ENCODE measurements at regions not wholly inside any gene's neighbourhood (a gene's known extent, or its start where the extent isn't known, plus 50 kb on each side); places are given as distances from the start of the nearest gene placed in this dataset.

- DNase-seq (no peak), ATAC-seq (replicated peaks in 1 of 4) (no peak)
- Mint-ChIP-seq H3K4me1 (no peaks in the 10 kb centered on the region), H3K4me3 (no peak overlapping the region), H3K27ac (no peak overlapping the region), H3K9me3 (peaks cover 0 to 33% (median 19%) of the 10 kb centered on the region in 3 donors), H3K27me3 (no peaks in the 10 kb centered on the region), H3K36me3 (no peaks in the 10 kb centered on the region)
- no peaks in the 10 kb centered on the region for H3K4me1 ChIP-seq (ENCODE audit: control insufficient read depth in 1 of 2, extremely low read depth in 1 of 2, insufficient read depth in 2 of 2, low read length in 2 of 2)
- no peaks in the 10 kb centered on the region for H3K9me3 ChIP-seq
- no peaks in the 10 kb centered on the region for H3K27me3 ChIP-seq (replicated peaks in 1 of 2; ENCODE audit: control insufficient read depth in 2 of 2, extremely low read depth in 1 of 2, insufficient read depth in 2 of 2, low read length in 1 of 2)
- WGBS (ENCODE audit: insufficient coverage), result 75% methylated on average over 2 of the region's 4 CpGs
- no peak overlapping the region for H3K27ac ChIP-seq (ENCODE audit: low read length)
- H3K36me3 ChIP-seq (ENCODE audit: control insufficient read depth in 2 of 2, extremely low read depth in 1 of 2, insufficient read depth in 1 of 2, low read length in 1 of 2), result no peaks in the 10 kb centered on the region
- no peak overlapping the region for H3K4me3 ChIP-seq (ENCODE audit: control insufficient read depth in 1 of 2, extremely low read depth in 1 of 2, low read length in 1 of 2)
- ChIA-PET CTCF (no interaction called here), POLR2A (no interaction called here)
These were observed 626.4 kb upstream of the NUDT12 start for GRCh38 chr5:104189031-104189430.

GRCh38 chr5:104187656-104188055, 625.1 kb upstream of the NUDT12 start:
- Histone ChIP-seq H3K9me3 (no peaks in the 10 kb centered on the region), H3K4me1 (ENCODE audit: control insufficient read depth in 1 of 2, extremely low read depth in 1 of 2, insufficient read depth in 2 of 2, low read length in 2 of 2) (no peaks in the 10 kb centered on the region), H3K4me3 (ENCODE audit: control insufficient read depth in 1 of 2, extremely low read depth in 1 of 2, low read length in 1 of 2) (no peak overlapping the region), H3K27ac (ENCODE audit: low read length) (no peak overlapping the region), H3K27me3 (replicated peaks in 1 of 2; ENCODE audit: control insufficient read depth in 2 of 2, extremely low read depth in 1 of 2, insufficient read depth in 2 of 2, low read length in 1 of 2) (no peaks in the 10 kb centered on the region), H3K36me3 (ENCODE audit: control insufficient read depth in 2 of 2, extremely low read depth in 1 of 2, insufficient read depth in 1 of 2, low read length in 1 of 2) (no peaks in the 10 kb centered on the region)
- Mint-ChIP-seq H3K9me3 (peaks cover 3 to 32% (median 19%) of the 10 kb centered on the region in 3 donors), H3K4me1 (no peaks in the 10 kb centered on the region), H3K27ac (no peak overlapping the region), H3K27me3 (no peaks in the 10 kb centered on the region), H3K4me3 (no peak overlapping the region), H3K36me3 (no peaks in the 10 kb centered on the region)
- no peak for ATAC-seq (replicated peaks in 1 of 4)
- no peak for DNase-seq
- ChIA-PET CTCF (no interaction called here), POLR2A (no interaction called here)
- WGBS (ENCODE audit: insufficient coverage), result 86% methylated on average over 1 of the region's 2 CpGs

DNA sequence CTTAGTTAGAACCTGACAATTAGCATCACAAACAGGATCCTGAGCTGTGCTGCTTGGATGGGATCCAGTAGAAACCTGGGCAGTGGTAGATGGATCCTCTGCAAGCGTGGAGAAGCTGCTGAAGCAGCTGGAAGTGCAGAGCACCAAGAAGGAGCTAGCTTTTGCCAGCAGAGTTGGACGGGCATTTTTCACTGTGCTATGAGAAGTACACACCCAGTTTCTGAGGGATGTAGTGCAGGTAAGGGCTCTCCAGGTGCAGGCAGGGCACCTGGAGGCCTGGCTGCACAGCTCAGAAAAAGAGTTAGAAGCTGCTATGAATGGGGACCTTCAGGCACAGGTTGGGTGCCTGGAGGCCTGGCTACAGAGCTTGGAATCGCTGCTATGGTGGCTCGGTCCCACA, 623.9 kb upstream of the NUDT12 start:
- CTCF ChIA-PET, result no interaction called here
- Histone ChIP-seq H3K27me3 (replicated peaks in 1 of 2; ENCODE audit: control insufficient read depth in 2 of 2, extremely low read depth in 1 of 2, insufficient read depth in 2 of 2, low read length in 1 of 2) (no peaks in the 10 kb centered on the region), H3K4me1 (ENCODE audit: control insufficient read depth in 1 of 2, extremely low read depth in 1 of 2, insufficient read depth in 2 of 2, low read length in 2 of 2) (no peaks in the 10 kb centered on the region), H3K4me3 (ENCODE audit: control insufficient read depth in 1 of 2, extremely low read depth in 1 of 2, low read length in 1 of 2) (no peak overlapping the region), H3K36me3 (ENCODE audit: control insufficient read depth in 2 of 2, extremely low read depth in 1 of 2, insufficient read depth in 1 of 2, low read length in 1 of 2) (no peaks in the 10 kb centered on the region), H3K9me3 (no peaks in the 10 kb centered on the region), H3K27ac (ENCODE audit: low read length) (no peak overlapping the region)
- no peaks in the 10 kb centered on the region for H3K4me1 Mint-ChIP-seq
- H3K9me3 Mint-ChIP-seq, result peaks cover 4 to 30% (median 19%) of the 10 kb centered on the region in 3 donors
- no peak for DNase-seq
- POLR2A ChIA-PET, result no interaction called here
- WGBS (ENCODE audit: insufficient coverage), result 65% methylated on average over 2 of the region's 4 CpGs
- no peak overlapping the region for H3K27ac Mint-ChIP-seq
- no peaks in the 10 kb centered on the region for H3K27me3 Mint-ChIP-seq
- ATAC-seq (replicated peaks in 1 of 4), result no peak
- no peaks in the 10 kb centered on the region for H3K36me3 Mint-ChIP-seq
- H3K4me3 Mint-ChIP-seq, result no peak overlapping the region

GRCh38 chr5:104186100-104186499, 623.5 kb upstream of the NUDT12 start:
- H3K27me3 Mint-ChIP-seq, result no peaks in the 10 kb centered on the region
- no peaks in the 10 kb centered on the region for H3K27me3 ChIP-seq (replicated peaks in 1 of 2; ENCODE audit: control insufficient read depth in 2 of 2, extremely low read depth in 1 of 2, insufficient read depth in 2 of 2, low read length in 1 of 2)
- H3K9me3 Mint-ChIP-seq, result peaks cover 8 to 34% (median 20%) of the 10 kb centered on the region in 3 donors
- CTCF ChIA-PET, result no interaction called here
- H3K36me3 Mint-ChIP-seq, result no peaks in the 10 kb centered on the region
- H3K4me1 Mint-ChIP-seq, result no peaks in the 10 kb centered on the region
- no peaks in the 10 kb centered on the region for H3K4me1 ChIP-seq (ENCODE audit: control insufficient read depth in 1 of 2, extremely low read depth in 1 of 2, insufficient read depth in 2 of 2, low read length in 2 of 2)
- H3K27ac ChIP-seq (ENCODE audit: low read length), result no peak overlapping the region
- H3K9me3 ChIP-seq, result no peaks in the 10 kb centered on the region
- DNase-seq (peak in 2 of 35 experiments; percentile 0 to 15), ATAC-seq (replicated peaks in 1 of 4) (no peak)
- H3K36me3 ChIP-seq (ENCODE audit: control insufficient read depth in 2 of 2, extremely low read depth in 1 of 2, insufficient read depth in 1 of 2, low read length in 1 of 2), result no peaks in the 10 kb centered on the region
- no peak overlapping the region for H3K27ac Mint-ChIP-seq
- H3K4me3 Mint-ChIP-seq, result no peak overlapping the region
- H3K4me3 ChIP-seq (ENCODE audit: control insufficient read depth in 1 of 2, extremely low read depth in 1 of 2, low read length in 1 of 2), result no peak overlapping the region
- POLR2A ChIA-PET, result no interaction called here
- 95% methylated on average over 7 of the region's 7 CpGs for WGBS (ENCODE audit: insufficient coverage)

DNA sequence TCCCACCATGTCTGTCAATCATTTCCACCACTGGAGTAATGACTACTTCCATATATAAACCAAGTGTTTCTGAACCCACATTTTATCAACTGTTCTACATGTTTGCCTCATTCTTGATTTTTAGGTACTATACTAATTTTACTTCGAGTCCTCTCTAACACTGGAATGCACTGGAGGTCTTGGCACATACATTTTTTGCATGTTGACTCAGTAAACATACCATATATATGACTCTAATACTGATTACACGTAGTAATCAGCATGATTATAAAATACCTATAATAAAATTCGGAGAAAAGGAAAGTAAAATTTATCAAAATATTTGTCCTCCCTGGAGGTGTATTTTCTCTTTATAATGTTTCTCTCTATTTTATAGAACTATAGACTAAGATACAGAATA, 621.7 kb upstream of the NUDT12 start:
- no peak overlapping the region for H3K4me3 Mint-ChIP-seq
- no peaks in the 10 kb centered on the region for H3K4me1 Mint-ChIP-seq

GRCh38 chr5:104178829-104179456, 616.4 kb upstream of the NUDT12 start:
- Mint-ChIP-seq H3K4me3 (no peak overlapping the region), H3K27me3 (no peaks in the 10 kb centered on the region), H3K27ac (no peak overlapping the region), H3K36me3 (no peaks in the 10 kb centered on the region), H3K9me3 (peaks cover 18 to 26% (median 24%) of the 10 kb centered on the region in 3 donors), H3K4me1 (no peaks in the 10 kb centered on the region)
- no peak overlapping the region for H3K27ac ChIP-seq (ENCODE audit: low read length)
- ChIA-PET CTCF (no interaction called here), POLR2A (interaction anchor here in 1 of 2 donors (0.6 kb wide), 1 partner anchor 14 kb away, joined by 3 read pairs; no protein-coding TSS in a partner anchor)
- no peaks in the 10 kb centered on the region for H3K36me3 ChIP-seq (ENCODE audit: control insufficient read depth in 2 of 2, extremely low read depth in 1 of 2, insufficient read depth in 1 of 2, low read length in 1 of 2)
- DNase-seq (no peak), ATAC-seq (replicated peaks in 1 of 4) (no peak)
- H3K9me3 ChIP-seq, result no peaks in the 10 kb centered on the region
- WGBS (ENCODE audit: insufficient coverage), result 66% methylated on average over 7 of the region's 9 CpGs
- H3K27me3 ChIP-seq (replicated peaks in 1 of 2; ENCODE audit: control insufficient read depth in 2 of 2, extremely low read depth in 1 of 2, insufficient read depth in 2 of 2, low read length in 1 of 2), result no peaks in the 10 kb centered on the region
- H3K4me3 ChIP-seq (ENCODE audit: control insufficient read depth in 1 of 2, extremely low read depth in 1 of 2, low read length in 1 of 2), result no peak overlapping the region
- H3K4me1 ChIP-seq (ENCODE audit: control insufficient read depth in 1 of 2, extremely low read depth in 1 of 2, insufficient read depth in 2 of 2, low read length in 2 of 2), result no peaks in the 10 kb centered on the region

More for the DNA sequence above, 621.7 kb upstream of the NUDT12 start:
- H3K27ac ChIP-seq (ENCODE audit: low read length), result no peak overlapping the region
- H3K27ac Mint-ChIP-seq, result no peak overlapping the region
- ChIA-PET CTCF (no interaction called here), POLR2A (no interaction called here)
- H3K27me3 Mint-ChIP-seq, result no peaks in the 10 kb centered on the region
- H3K36me3 ChIP-seq (ENCODE audit: control insufficient read depth in 2 of 2, extremely low read depth in 1 of 2, insufficient read depth in 1 of 2, low read length in 1 of 2), result no peaks in the 10 kb centered on the region
- no CpG with 5 or more reads among the region's 3 CpGs for WGBS (ENCODE audit: insufficient coverage)
- no peak for ATAC-seq (replicated peaks in 1 of 4)
- no peaks in the 10 kb centered on the region for H3K36me3 Mint-ChIP-seq
- no peaks in the 10 kb centered on the region for H3K27me3 ChIP-seq (replicated peaks in 1 of 2; ENCODE audit: control insufficient read depth in 2 of 2, extremely low read depth in 1 of 2, insufficient read depth in 2 of 2, low read length in 1 of 2)
- no peaks in the 10 kb centered on the region for H3K4me1 ChIP-seq (ENCODE audit: control insufficient read depth in 1 of 2, extremely low read depth in 1 of 2, insufficient read depth in 2 of 2, low read length in 2 of 2)
- no peaks in the 10 kb centered on the region for H3K9me3 ChIP-seq
- no peak for DNase-seq
- H3K9me3 Mint-ChIP-seq, result peaks cover 20 to 45% (median 34%) of the 10 kb centered on the region in 3 donors
- H3K4me3 ChIP-seq (ENCODE audit: control insufficient read depth in 1 of 2, extremely low read depth in 1 of 2, low read length in 1 of 2), result no peak overlapping the region

GRCh38 chr5:104178066-104178465, 615.5 kb upstream of the NUDT12 start:
- POLR2A ChIA-PET, result no interaction called here
- no peaks in the 10 kb centered on the region for H3K4me1 ChIP-seq (ENCODE audit: control insufficient read depth in 1 of 2, extremely low read depth in 1 of 2, insufficient read depth in 2 of 2, low read length in 2 of 2)
- Mint-ChIP-seq H3K9me3 (peaks cover 18 to 24% (median 23%) of the 10 kb centered on the region in 3 donors), H3K36me3 (no peaks in the 10 kb centered on the region), H3K27me3 (no peaks in the 10 kb centered on the region), H3K4me3 (no peak overlapping the region), H3K27ac (no peak overlapping the region), H3K4me1 (no peaks in the 10 kb centered on the region)
- no peaks in the 10 kb centered on the region for H3K9me3 ChIP-seq
- CTCF ChIA-PET, result no interaction called here
- WGBS (ENCODE audit: insufficient coverage), result no CpG with 5 or more reads among the region's 8 CpGs
- H3K27ac ChIP-seq (ENCODE audit: low read length), result no peak overlapping the region
- no peak overlapping the region for H3K4me3 ChIP-seq (ENCODE audit: control insufficient read depth in 1 of 2, extremely low read depth in 1 of 2, low read length in 1 of 2)
- no peak for DNase-seq
- ATAC-seq (replicated peaks in 1 of 4), result no peak
- H3K27me3 ChIP-seq (replicated peaks in 1 of 2; ENCODE audit: control insufficient read depth in 2 of 2, extremely low read depth in 1 of 2, insufficient read depth in 2 of 2, low read length in 1 of 2), result no peaks in the 10 kb centered on the region
- H3K36me3 ChIP-seq (ENCODE audit: control insufficient read depth in 2 of 2, extremely low read depth in 1 of 2, insufficient read depth in 1 of 2, low read length in 1 of 2), result no peaks in the 10 kb centered on the region

Measured in T-cell (primary cell).